OCI-LY7 (cell line): ENCODE measurements at regions not wholly inside any gene's neighbourhood (a gene's known extent, or its start where the extent isn't known, plus 50 kb on each side); places are given as distances from the start of the nearest gene placed in this dataset.

Source experiments
- BruUV-seq: library from RNA; stranded (reverse); fragments of 400-500 nt; replicated peaks from 2 replicates; lab custom pipeline; 2021; lab: Mats Ljungman, UMichigan
- CTCF ChIA-PET: fragments of 300-600 bp; sonication (Branson Sonifier 250); formaldehyde crosslinking; loops from one replicate; lab custom pipeline; 2022; ENCODE audit warnings: antibody characterized with exemption; ENCODE audit not compliant: unreplicated experiment; lab: Charles Lee
- POLR2A ChIA-PET: fragments of 300-600 bp; sonication (Branson Sonifier 250); formaldehyde crosslinking; loops from one replicate; lab custom pipeline; 2022; ENCODE audit warnings: antibody characterized with exemption; lab: Charles Lee
- DNase-seq: peaks from one replicate; pipeline ENCODE4 v3.0.0-alpha.2; 2015; ENCODE audit warnings: low spot score
- H2AFZ ChIP-seq: fragments of 200-600 bp; sonication (generic), shearing (Covaris generic); 2 replicates; pipeline ENCODE4 v1.6.1; 2014; ENCODE audit warnings: mild to moderate bottlenecking, antibody characterized with exemption, low read length, moderate library complexity
- H3K27ac ChIP-seq: fragments of 200-600 bp; sonication (generic); 2 replicates; pipeline ENCODE4 v1.5.1; 2014; ENCODE audit warnings: mixed run types, low read depth, mild to moderate bottlenecking, moderate library complexity, low read length, inconsistent platforms; ENCODE audit not compliant: poor library complexity, severe bottlenecking
- H3K36me3 ChIP-seq: fragments of 200-600 bp; sonication (generic); 2 replicates; pipeline ENCODE4 v1.6.1; 2014; ENCODE audit warnings: mild to moderate bottlenecking, antibody characterized with exemption, low read length, moderate library complexity, mixed read lengths; ENCODE audit not compliant: insufficient read depth
- H3K4me1 ChIP-seq: fragments of 200-600 bp; sonication (generic); 2 replicates; pipeline ENCODE4 v1.5.1; 2014; ENCODE audit warnings: mild to moderate bottlenecking, low read length; ENCODE audit not compliant: insufficient read depth, poor library complexity, severe bottlenecking
- H3K4me2 ChIP-seq: fragments of 200-600 bp; sonication (generic); 2 replicates; pipeline ENCODE4 v1.6.1; 2014; ENCODE audit warnings: mild to moderate bottlenecking, low read length
- H3K4me3 ChIP-seq: fragments of 200-600 bp; sonication (generic); 2 replicates; pipeline ENCODE4 v1.5.1; 2014; ENCODE audit warnings: mild to moderate bottlenecking, low read depth, low read length; ENCODE audit not compliant: poor library complexity, severe bottlenecking
- H3K79me2 ChIP-seq: fragments of 200-600 bp; sonication (generic); 2 replicates; pipeline ENCODE4 v1.6.1; 2016; ENCODE audit warnings: low read depth, mild to moderate bottlenecking, low read length, moderate library complexity, mixed read lengths; ENCODE audit not compliant: insufficient read depth
- H3K9me2 ChIP-seq: fragments of 200-600 bp; sonication (generic); 2 replicates; pipeline ENCODE4 v1.6.1; 2016; ENCODE audit warnings: mild to moderate bottlenecking, low read length, mixed read lengths; ENCODE audit not compliant: insufficient read depth
- H3K9me3 ChIP-seq: fragments of 200-600 bp; sonication (generic); 2 replicates; pipeline ENCODE4 v1.6.1; 2014; ENCODE audit warnings: mild to moderate bottlenecking, mixed run types, low read length, mixed read lengths
- H4K20me1 ChIP-seq: fragments of 200-600 bp; sonication (generic); 2 replicates; pipeline ENCODE4 v1.6.1; 2014; ENCODE audit warnings: mild to moderate bottlenecking, antibody characterized with exemption, low read length, moderate library complexity, mixed read lengths; ENCODE audit not compliant: insufficient read depth
- EZH2phosphoT487 ChIP-seq: fragments of 200-600 bp; sonication (generic); IDR thresholded peaks from 2 replicates; pipeline ENCODE4 v1.6.1; 2018; ENCODE audit warnings: low read depth, borderline replicate concordance, mild to moderate bottlenecking, mixed run types, antibody characterized with exemption, low read length, moderate library complexity, mixed read lengths
- intact Hi-C: fragments of 100-400 bp; cut with micrococcal nuclease; formaldehyde crosslinking; loops from one replicate; pipeline ENCODE4 v1.10.0; 2022; ENCODE audit not compliant: unreplicated experiment
- TF ChIP-seq, protein P1 (sequence below): fragments of 200-600 bp; sonication (generic); conservative IDR thresholded peaks from 2 replicates; pipeline ENCODE4 v1.5.1; 2014; ENCODE audit warnings: mild to moderate bottlenecking, antibody characterized with exemption, low read length, moderate library complexity, mixed read lengths

GRCh38 chrX:14095702-14096101, 66.0 kb upstream of the GEMIN8 start:
- POLR2A ChIA-PET, result no interaction called here
- Histone ChIP-seq H3K9me2 (no peaks in the 10 kb centered on the region), H3K79me2 (no peaks in the 10 kb centered on the region), H3K4me2 (peak overlapping the region; percentile 45; the same call in 1 of the 2 replicates), H3K4me1 (no peaks in the 10 kb centered on the region), H2AFZ (peak overlapping the region; percentile 79), H3K27ac (no peak overlapping the region), H3K4me3 (no peak overlapping the region), H3K36me3 (no peaks in the 10 kb centered on the region), H4K20me1 (no peaks in the 10 kb centered on the region), H3K9me3 (no peaks in the 10 kb centered on the region)
- CTCF ChIA-PET, result no interaction called here
- TF ChIP-seq, protein P1, sequence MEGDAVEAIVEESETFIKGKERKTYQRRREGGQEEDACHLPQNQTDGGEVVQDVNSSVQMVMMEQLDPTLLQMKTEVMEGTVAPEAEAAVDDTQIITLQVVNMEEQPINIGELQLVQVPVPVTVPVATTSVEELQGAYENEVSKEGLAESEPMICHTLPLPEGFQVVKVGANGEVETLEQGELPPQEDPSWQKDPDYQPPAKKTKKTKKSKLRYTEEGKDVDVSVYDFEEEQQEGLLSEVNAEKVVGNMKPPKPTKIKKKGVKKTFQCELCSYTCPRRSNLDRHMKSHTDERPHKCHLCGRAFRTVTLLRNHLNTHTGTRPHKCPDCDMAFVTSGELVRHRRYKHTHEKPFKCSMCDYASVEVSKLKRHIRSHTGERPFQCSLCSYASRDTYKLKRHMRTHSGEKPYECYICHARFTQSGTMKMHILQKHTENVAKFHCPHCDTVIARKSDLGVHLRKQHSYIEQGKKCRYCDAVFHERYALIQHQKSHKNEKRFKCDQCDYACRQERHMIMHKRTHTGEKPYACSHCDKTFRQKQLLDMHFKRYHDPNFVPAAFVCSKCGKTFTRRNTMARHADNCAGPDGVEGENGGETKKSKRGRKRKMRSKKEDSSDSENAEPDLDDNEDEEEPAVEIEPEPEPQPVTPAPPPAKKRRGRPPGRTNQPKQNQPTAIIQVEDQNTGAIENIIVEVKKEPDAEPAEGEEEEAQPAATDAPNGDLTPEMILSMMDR, result peak; percentile 74
- TF ChIP-seq EZH2phosphoT487, result no peak
- peak; percentile 62 for DNase-seq
- intact Hi-C loops, result loop anchor here (1.0 kb wide), 1 partner anchor 1048 kb away; no protein-coding TSS in a partner anchor
- BruUV-seq, result no TSS peak

GRCh38 chrX:14094191-14094590, 64.5 kb upstream of the GEMIN8 start:
- no peak overlapping the region for H3K4me2 ChIP-seq
- intact Hi-C loops, result no loop called here
- H4K20me1 ChIP-seq, result no peaks in the 10 kb centered on the region
- TF ChIP-seq EZH2phosphoT487, result no peak
- TF ChIP-seq, protein P1, result no peak
- POLR2A ChIA-PET, result interaction anchor here (0.6 kb wide), 1 partner anchor 40 kb away, joined by 5 read pairs; no protein-coding TSS in a partner anchor
- no peak for DNase-seq
- no peak overlapping the region for H3K27ac ChIP-seq
- no peaks in the 10 kb centered on the region for H3K36me3 ChIP-seq
- no peaks in the 10 kb centered on the region for H3K9me2 ChIP-seq
- no peaks in the 10 kb centered on the region for H3K79me2 ChIP-seq
- no peak overlapping the region for H3K4me3 ChIP-seq
- no peaks in the 10 kb centered on the region for H3K9me3 ChIP-seq
- H3K4me1 ChIP-seq, result no peaks in the 10 kb centered on the region
- no TSS peak for BruUV-seq
- CTCF ChIA-PET, result no interaction called here
- no peak overlapping the region for H2AFZ ChIP-seq

- DNase-seq, result no peak
- POLR2A ChIA-PET, result no interaction called here
- Histone ChIP-seq H3K4me3 (no peak overlapping the region), H3K79me2 (no peaks in the 10 kb centered on the region), H3K4me2 (no peak overlapping the region), H2AFZ (no peak overlapping the region), H3K9me2 (no peaks in the 10 kb centered on the region), H3K4me1 (no peaks in the 10 kb centered on the region), H3K36me3 (no peaks in the 10 kb centered on the region), H3K27ac (no peak overlapping the region), H4K20me1 (no peaks in the 10 kb centered on the region), H3K9me3 (no peaks in the 10 kb centered on the region)
- no peak for TF ChIP-seq EZH2phosphoT487
- TF ChIP-seq, protein P1, result no peak
- intact Hi-C loops, result no loop called here
- no TSS peak for BruUV-seq
- CTCF ChIA-PET, result no interaction called here
Observed at GRCh38 chrX:14084466-14084865, 54.8 kb upstream of the GEMIN8 start.
